C4-2B (cell line): ENCODE measurements at regions not wholly inside any gene's neighbourhood (a gene's known extent, or its start where the extent isn't known, plus 50 kb on each side); places are given as distances from the start of the nearest gene placed in this dataset.

Source experiments
- ZFX ChIP-seq: fragments of 450-650 bp; IDR thresholded peaks from 2 replicates; pipeline ENCODE4 v1.6.1; 2017
- TF ChIP-seq, protein P1 (sequence below): fragments of 450-650 bp; conservative IDR thresholded peaks from 2 replicates; pipeline ENCODE4 v1.5.1; 2017; ENCODE audit warnings: mild to moderate bottlenecking

DNA sequence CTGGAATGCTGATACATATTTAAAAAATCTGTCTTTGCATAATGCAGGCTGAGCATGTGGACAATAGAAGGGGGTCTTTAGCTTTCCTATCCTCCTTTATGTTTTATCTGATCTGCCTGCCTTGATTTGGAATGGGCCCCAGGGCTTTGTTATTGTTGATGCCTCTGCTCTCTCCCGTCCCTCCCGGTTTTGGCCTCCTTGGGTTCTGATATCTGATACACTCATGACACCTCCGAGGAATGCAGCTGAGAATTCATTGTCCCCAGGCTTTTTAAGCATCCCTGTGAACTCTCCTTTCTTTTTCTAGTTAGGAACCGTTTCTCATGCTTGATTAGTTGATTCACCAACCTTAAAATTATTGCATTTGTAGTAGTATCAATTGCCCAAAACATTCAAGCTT lies 185.5 kb upstream of the RALGAPA2 start:
- TF ChIP-seq, protein P1, sequence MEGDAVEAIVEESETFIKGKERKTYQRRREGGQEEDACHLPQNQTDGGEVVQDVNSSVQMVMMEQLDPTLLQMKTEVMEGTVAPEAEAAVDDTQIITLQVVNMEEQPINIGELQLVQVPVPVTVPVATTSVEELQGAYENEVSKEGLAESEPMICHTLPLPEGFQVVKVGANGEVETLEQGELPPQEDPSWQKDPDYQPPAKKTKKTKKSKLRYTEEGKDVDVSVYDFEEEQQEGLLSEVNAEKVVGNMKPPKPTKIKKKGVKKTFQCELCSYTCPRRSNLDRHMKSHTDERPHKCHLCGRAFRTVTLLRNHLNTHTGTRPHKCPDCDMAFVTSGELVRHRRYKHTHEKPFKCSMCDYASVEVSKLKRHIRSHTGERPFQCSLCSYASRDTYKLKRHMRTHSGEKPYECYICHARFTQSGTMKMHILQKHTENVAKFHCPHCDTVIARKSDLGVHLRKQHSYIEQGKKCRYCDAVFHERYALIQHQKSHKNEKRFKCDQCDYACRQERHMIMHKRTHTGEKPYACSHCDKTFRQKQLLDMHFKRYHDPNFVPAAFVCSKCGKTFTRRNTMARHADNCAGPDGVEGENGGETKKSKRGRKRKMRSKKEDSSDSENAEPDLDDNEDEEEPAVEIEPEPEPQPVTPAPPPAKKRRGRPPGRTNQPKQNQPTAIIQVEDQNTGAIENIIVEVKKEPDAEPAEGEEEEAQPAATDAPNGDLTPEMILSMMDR, result no peak
- TF ChIP-seq ZFX, result no peak
